22Rv1 (cell line): ENCODE measurements at regions not wholly inside any gene's neighbourhood (a gene's known extent, or its start where the extent isn't known, plus 50 kb on each side); places are given as distances from the start of the nearest gene placed in this dataset.

ENCODE experiments used
- CTCF ChIP-seq: fragments of 450-650 bp; IDR thresholded peaks from 2 replicates; pipeline ENCODE4 v1.5.1; 2017; ENCODE audit warnings: mild to moderate bottlenecking
- ZFX ChIP-seq: fragments of 450-650 bp; IDR thresholded peaks from 2 replicates; pipeline ENCODE4 v1.6.1; 2017; ENCODE audit warnings: antibody characterized with exemption, borderline replicate concordance

GRCh38 chr16:8241408-8241807, 348.9 kb downstream of the TMEM114 start:
- TF ChIP-seq CTCF, result no peak
- TF ChIP-seq ZFX, result no peak
